ENCODE measurements at regions not wholly inside any gene's neighbourhood (a gene's known extent, or its start where the extent isn't known, plus 50 kb on each side); places are given as distances from the start of the nearest gene placed in this dataset.

- DNase-seq (ENCODE audit: low read depth in 2 of 2, low spot score in 1 of 2) = no peak
These were observed 446.2 kb upstream of the TRPC7 start for GRCh38 chr5:136811551-136811950.

DNA sequence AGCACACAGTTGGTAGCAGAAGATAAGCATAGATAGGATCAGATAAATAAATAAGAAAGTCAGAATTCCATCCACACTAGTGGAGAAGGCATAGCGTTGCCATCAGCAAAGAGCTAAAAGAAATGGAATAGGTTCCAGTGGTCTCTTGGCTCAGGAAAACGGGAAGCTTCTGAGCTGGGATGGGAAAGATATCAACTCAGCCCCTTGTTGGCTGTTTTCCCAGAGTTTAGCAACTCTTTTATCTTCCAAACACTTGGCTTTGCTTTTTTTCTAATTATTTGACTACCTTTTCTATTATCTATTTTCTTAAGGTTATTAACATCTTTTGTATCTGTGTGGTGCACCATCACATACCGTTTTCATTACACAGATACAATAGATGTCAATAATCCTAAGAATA is 445.7 kb upstream of the TRPC7 start:
- DNase-seq (ENCODE audit: low read depth in 2 of 2, low spot score in 1 of 2) = no peak

DNA sequence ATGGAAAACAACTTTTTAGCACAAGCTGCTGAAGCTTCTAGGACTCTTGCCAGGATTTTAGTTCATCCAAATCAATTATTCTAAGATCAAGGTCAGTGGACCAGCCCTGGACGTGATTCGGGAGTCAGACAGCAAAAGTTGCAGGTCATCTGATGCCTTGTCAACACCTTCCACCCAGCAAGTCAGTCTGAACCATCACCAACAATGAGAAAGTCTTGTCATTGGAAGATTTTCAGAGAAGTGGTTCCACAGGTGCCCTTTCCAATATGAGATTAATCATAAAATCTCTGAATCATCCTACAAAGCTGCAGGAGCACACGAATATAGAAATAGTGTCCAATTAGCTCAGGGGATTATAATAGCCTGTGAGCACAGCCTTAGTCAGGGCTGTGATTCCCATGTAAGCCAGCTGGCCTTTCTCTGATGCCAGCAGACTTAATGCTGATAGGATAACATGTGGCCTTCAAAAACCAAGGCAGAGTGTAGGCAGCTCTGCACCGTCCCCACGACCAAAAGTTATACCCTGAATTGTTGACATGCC is 445.0 kb upstream of the TRPC7 start:
- no peak for DNase-seq (ENCODE audit: low read depth in 2 of 2, low spot score in 1 of 2)

DNA sequence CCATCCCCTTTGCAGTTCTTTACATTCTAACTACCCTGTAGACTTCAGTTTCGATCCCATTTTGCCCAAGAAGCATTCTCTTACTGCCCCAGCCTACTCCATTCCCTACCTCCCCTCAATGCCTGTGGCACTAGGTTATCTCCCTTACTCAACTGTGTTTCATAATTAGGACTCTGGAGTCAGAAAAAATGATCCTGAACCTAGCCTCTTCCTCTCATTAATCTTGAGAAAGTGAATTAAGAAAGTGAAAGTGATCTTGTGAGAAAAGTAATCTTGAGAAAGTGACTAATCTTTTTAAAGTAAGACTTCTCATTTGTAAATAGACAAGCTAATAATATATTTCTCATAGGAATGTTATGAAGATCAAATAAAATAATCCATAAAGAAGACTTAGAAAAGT is 444.0 kb upstream of the TRPC7 start:
- DNase-seq (ENCODE audit: low read depth in 2 of 2, low spot score in 1 of 2) = no peak

DNA sequence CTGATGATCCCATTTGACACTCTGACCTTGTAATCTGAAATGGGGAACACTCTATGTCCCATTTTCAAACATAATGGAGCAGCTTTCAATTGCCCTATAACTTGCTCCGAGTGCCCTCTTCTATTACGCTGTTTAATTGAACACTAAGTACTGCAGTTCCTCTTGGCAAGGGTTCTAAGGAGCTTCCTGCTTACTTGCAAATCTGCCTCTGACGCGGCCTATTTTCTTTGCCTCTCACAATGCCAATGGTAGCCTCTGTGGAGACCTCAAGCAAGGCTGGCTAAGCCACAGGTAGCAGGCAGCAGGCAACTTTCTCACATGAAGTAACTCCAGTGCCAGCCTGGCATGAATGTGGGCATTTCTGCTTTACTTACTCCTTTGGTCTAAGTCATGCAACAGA is 443.4 kb upstream of the TRPC7 start:
- no peak for DNase-seq (ENCODE audit: low read depth in 2 of 2, low spot score in 1 of 2)

GRCh38 chr5:136805466-136805865 is 440.1 kb upstream of the TRPC7 start:
- DNase-seq (ENCODE audit: low read depth in 2 of 2, low spot score in 1 of 2) = no peak

- no peak for DNase-seq (ENCODE audit: low read depth in 2 of 2, low spot score in 1 of 2)
These were observed 437.0 kb upstream of the TRPC7 start for GRCh38 chr5:136802383-136802782.

DNA sequence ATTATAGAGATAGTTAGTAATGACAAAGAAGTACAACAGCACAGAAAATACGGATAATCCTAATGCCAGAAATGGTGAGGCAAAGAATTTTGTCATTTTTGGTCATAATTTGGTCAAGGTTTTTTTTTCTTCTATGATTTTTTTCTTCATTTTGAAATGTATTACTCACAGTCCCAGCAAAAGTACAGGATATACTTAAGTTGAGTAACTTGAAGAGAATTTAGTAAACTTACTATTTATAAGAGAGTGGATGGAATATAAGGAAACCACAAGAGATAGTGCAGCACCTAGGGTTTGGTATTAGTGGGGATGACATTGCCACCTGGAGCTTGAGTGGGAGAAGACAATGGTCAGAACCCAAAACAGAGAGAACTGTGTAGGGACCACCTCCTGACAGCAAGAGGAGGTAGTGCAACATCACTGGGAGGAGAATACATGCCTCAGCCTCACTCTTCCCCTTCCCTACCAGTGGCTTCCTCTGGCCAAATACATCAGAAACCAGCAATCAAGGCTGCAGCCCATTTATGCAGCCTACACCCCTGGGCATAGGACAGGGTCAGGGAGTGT is 434.5 kb upstream of the TRPC7 start:
- no peak for DNase-seq (ENCODE audit: low read depth in 2 of 2, low spot score in 1 of 2)

GRCh38 chr5:136793300-136793699 is 428.0 kb upstream of the TRPC7 start:
- no peak for DNase-seq (ENCODE audit: low read depth in 2 of 2, low spot score in 1 of 2)

DNA sequence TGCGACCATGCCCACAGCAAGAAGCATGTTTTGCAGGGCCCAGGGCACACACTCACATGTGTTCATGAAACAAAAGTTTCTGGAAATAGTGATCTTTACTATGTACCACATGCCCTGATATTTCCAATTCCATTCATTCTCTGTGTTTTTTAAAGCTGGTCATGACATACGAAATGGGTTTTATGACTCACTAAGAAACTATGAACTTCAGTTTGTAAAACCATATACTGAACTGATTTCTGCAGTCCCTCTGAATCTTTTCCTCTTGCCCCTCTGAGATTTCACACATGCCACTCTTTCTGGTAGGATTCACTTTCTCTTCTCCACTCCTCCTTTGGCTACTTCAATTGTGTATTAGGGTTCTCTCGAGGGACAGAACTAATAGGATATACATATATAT is 416.1 kb upstream of the TRPC7 start:
- DNase-seq (ENCODE audit: low read depth in 2 of 2, low spot score in 1 of 2) = no peak

DNA sequence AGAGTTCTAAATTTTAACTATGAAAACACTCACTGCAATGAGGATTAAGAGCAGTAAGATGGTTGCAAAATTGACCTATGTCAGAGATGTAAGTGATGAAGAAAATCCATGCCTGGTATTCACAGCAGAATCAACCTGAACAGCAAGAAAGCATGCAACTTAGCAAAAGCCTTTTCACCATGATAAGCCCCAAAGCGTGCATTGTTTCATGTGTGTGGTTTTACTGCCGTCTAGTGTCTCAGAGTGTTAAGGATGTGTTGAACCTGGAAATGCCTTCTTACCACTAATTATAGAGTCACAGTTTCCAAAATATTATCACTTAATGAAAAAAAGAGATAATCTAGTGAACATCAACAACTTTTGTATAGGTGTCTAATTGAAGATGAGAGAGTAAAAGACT is 415.2 kb upstream of the TRPC7 start:
- no peak for DNase-seq (ENCODE audit: low read depth in 2 of 2, low spot score in 1 of 2)

DNA sequence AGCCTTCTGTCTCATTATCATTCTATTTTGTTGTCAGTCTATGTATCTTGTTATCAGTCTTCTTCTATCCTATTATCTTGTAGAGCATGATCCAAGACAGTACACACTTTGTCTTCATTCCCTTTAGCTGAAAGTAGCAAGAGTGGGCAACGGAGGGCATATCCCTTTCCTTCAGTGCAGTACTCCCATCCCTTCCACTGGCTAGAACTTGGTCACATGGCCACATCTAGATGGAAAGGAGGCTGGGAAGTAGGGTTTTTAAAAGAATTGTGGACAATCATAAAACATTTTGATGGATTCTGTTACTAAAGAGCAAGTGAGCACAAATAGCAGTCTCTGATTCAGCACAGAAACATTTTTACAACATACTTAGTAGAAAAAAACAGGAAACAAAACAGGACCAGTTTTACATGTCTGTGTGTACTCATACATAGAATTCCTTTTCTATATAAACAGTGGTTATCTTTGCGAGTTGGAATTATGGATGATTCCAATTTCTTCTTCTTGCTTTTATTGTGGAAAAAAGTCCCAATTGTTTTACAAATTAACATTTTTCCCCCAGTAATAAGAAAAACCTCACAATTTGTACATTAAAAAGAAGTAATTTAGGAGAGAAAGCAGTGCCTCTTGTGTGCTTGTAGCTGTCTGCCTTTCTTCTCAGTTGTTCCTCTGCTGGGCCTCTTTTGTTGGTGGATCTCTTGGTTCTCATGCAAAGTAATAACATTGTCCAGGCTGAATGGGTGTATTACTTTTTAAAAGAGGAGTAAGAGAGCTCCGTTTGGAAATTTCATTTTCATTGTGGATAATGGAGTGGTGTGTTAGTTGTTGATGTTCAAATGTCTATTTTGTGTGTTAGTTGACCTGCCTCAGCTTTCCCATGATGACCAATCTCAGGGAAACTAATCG is 410.9 kb upstream of the TRPC7 start:
- DNase-seq (ENCODE audit: low read depth in 2 of 2, low spot score in 1 of 2) = no peak

- no peak for DNase-seq (ENCODE audit: low read depth in 2 of 2, low spot score in 1 of 2)
These were observed 407.1 kb upstream of the TRPC7 start for GRCh38 chr5:136772491-136772890.

GRCh38 chr5:136769900-136770684 is 404.7 kb upstream of the TRPC7 start:
- DNase-seq (ENCODE audit: low read depth in 2 of 2, low spot score in 1 of 2) = no peak

DNA sequence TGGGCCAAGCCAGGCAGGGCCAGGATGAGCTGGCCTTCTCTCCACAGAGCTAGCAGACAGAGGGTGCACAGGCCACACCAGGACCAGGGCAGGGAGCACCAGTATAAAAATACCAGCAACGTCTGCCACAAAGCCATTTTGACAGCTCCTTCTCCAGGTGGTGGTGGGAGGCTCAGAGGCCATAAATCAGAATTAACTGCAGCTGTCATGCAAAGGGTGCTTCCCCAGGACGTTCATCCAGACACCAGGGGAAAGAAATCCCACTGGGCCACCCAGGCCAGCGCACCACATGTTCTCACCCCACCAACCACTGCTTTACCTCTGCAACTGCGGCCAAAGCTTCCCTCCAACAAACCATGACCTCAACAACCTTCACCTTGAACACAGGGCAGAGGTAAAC is 403.7 kb upstream of the TRPC7 start:
- DNase-seq (ENCODE audit: low read depth in 2 of 2, low spot score in 1 of 2) = no peak

DNA sequence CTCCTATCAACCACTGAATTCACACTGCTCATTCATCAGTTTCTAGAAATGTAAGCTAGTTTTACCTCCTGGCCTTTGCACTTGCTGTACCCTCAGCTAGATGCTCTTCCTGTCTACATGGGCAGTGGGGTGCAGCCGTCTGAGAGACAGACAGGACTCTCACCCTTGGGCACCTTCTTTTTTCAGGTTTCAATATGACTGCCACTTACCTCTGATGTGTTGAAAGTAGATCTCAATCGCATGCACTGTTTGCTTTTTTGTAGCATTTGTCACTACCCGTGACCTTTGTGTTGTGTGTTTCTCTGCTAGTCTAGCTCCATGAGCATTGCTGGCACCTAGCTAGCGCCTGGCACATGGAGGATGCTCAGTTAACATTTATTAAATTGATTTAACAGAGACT is 403.1 kb upstream of the TRPC7 start:
- no peak for DNase-seq (ENCODE audit: low read depth in 2 of 2, low spot score in 1 of 2)

DNA sequence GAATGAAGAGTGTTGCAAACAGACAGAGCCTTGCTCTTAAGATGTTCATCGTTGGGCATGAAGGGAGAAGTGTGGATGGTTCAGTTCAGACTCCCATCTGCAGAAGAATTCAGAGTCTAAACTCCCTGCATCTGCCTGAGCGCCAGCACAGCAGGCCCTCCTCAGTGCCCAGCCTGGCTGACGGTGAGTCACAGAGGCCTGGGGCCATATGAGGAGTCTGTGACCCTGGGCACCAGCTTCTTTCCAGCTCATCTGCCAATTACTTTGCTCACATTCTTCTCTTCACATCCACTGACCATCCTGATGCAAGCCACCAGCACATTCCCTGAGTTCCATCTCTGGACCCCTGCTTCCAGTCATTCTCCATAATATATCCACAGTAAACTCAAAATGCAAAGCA is 401.1 kb upstream of the TRPC7 start:
- DNase-seq (ENCODE audit: low read depth in 2 of 2, low spot score in 1 of 2) = no peak

DNA sequence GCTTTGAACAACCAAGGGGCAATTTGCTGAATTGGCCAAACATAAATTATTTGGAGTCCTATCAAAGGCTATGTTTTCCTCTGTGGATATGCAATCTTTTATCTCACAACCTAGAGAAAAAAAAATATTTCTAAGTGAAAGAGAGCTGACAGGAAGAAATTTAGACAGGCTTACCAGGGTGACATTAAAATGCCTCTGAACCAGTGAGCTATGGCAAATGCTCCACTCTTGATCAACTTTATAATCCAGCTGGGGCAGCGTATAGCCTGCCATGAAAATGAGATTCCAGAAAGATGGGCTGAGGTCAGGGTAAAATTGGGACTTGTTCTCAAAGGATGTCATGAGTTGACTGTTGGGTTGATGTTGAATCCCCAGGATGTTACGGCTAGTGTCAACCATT is 399.3 kb upstream of the TRPC7 start:
- DNase-seq (ENCODE audit: low read depth in 2 of 2, low spot score in 1 of 2) = no peak

GRCh38 chr5:136763548-136763947 is 398.2 kb upstream of the TRPC7 start:
- DNase-seq (ENCODE audit: low read depth in 2 of 2, low spot score in 1 of 2) = no peak

DNA sequence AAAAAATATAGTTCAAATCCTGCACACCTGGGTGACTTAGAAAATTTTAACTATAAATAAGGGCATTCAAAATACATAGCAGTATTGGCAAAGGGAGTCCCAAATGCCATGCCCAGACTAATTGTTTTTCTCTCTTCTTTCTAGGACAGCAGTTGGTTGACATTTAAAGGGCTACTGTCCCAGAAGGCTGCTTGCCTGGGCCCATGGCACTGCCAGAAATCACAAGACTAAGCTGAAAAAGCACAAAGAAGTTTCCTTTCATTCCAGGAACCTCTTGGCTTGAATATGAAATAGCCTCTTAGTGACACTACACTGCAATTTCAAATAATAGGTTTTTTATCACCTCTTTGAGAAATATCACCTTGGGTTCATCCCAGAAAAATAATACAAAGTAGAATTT is 388.9 kb upstream of the TRPC7 start:
- no peak for DNase-seq (ENCODE audit: low read depth in 2 of 2, low spot score in 1 of 2)

DNA sequence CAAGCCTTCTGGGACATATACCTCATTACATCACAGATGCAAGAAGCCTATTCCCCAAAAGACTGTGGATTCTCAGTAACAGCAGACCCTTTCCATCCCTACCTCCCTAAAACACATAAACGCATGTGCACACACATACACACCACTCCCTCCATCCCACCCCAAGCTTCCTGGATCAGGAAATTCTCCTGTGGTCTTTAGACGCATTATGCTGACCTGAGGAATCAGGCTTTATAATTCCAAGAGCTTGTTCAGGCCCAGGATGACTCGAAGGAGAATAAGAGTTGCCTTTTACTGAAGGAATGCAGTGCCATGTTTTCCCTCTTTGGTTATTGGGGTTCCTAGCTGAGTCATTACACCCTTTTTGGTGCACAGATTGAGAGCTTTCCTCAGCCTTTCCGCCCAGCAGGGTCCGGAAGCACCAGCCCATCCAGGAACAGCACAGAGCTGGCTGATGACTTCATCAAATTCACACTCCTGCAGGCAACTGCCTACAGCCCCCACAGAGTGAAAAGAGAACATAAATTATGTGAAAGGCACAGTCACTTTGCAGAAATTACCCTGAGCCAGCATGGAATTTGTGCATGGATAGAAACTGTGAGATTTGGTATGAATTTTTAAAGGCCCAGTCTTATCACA is 385.0 kb upstream of the TRPC7 start:
- no peak for DNase-seq (ENCODE audit: low read depth in 2 of 2, low spot score in 1 of 2)
